ENCODE measurements at regions not wholly inside any gene's neighbourhood (a gene's known extent, or its start where the extent isn't known, plus 50 kb on each side); places are given as distances from the start of the nearest gene placed in this dataset.
A peak's percentile ranks its signal among the peaks of the same experiment; 100 is the strongest.

- no peaks in the 10 kb centered on the region for H3K27me3 ChIP-seq (ENCODE audit: control insufficient read depth in 1 of 2, insufficient read depth in 2 of 2, low read length in 2 of 2)
- ChIA-PET POLR2A (no interaction called here), CTCF (ENCODE audit: low intra/inter-chr PET ratio, low total read pairs) (no interaction called here)
- H3K4me2 ChIP-seq (ENCODE audit: low read depth, low read length): no peak overlapping the region
- no peaks in the 10 kb centered on the region for H3K79me2 ChIP-seq (ENCODE audit: insufficient read depth, low read length)
- BruUV-seq (replicated peaks): no TSS peak
- H3K9me3 ChIP-seq (ENCODE audit: low read length): no peaks in the 10 kb centered on the region
- in situ Hi-C loops (cut with HindIII; ENCODE audit: extremely low pct_ligation_motif_present, low pct_unique_long_range_greater_than_20kb): no loop called here
- H4K20me1 ChIP-seq (ENCODE audit: insufficient read depth, low read length): no peaks in the 10 kb centered on the region
- no peak overlapping the region for H2AFZ ChIP-seq (ENCODE audit: low read length)
- H3K36me3 ChIP-seq (replicated peaks in 1 of 2; ENCODE audit: control insufficient read depth in 1 of 2, insufficient read depth in 2 of 2, low read length in 2 of 2): no peaks in the 10 kb centered on the region
- no peak overlapping the region for H3K27ac ChIP-seq (ENCODE audit: extremely low read length, insufficient read depth, low read length)
- peak; percentile 81 for TF ChIP-seq MAFF (IDR thresholded peaks at IDR 0.05; ENCODE audit: low read depth, low read length)
- no peak for TF ChIP-seq CBX5 (CRISPR knock-in tag; IDR thresholded peaks at IDR 0.05; ENCODE audit: borderline replicate concordance)
- peak; percentile 62 to 75 for TF ChIP-seq MAFK (conservative IDR thresholded peaks at IDR 0.05 in 1 of 2, IDR thresholded peaks at IDR 0.05 in 1 of 2; ENCODE audit: low read length in 2 of 2)
- no peaks in the 10 kb centered on the region for H3K4me1 ChIP-seq (ENCODE audit: insufficient read depth, low read length)
- no peak overlapping the region for H3K9ac ChIP-seq (ENCODE audit: insufficient read depth, low read depth, low read length)
- H3K4me3 ChIP-seq (replicated peaks in 1 of 3; ENCODE audit: insufficient read depth in 1 of 3, low read depth in 2 of 3, low read length in 3 of 3): no peak overlapping the region
- no peak for DNase-seq (ENCODE audit: low spot score)
- no peak for FAIRE-seq
- intact Hi-C loops (cut with micrococcal nuclease; ENCODE audit: unreplicated experiment): no loop called here
- ATAC-seq: no peak
- WGBS (ENCODE audit: low lambda C conversion rate): 13% methylated on average over 1 of the region's 1 CpG
Observed at GRCh38 chr3:124395584-124396338, 334.5 kb upstream of the UMPS start.

DNA sequence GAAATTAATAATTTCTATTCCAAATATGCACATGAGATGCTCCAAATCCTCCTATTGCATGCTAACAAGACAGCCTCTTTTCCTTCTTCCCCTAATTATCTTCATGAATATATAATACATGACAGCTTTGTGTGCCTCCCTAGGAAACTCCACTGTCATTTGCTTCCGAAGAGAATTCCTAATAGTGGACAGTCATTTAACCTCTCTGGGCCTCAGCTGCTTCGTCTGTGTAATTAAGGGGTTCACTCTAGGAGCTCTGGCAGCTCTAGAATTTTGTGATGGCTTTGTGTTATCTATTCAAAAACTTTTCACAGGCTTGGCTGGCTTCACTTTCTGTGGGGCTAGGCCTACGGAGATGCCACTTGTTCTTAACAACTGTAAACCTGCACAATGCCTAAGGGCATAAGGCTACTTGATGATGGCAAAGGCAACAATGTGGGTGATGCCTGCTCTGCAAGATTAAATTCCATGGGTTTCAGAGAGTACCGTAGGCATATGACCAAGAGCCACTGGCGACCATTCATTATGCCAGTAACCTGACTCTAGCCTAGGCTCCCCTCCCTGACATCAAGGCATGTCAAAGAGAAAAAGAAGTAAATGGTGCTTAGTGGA, 333.8 kb upstream of the UMPS start:
- H3K79me2 ChIP-seq (ENCODE audit: insufficient read depth, low read length): no peaks in the 10 kb centered on the region
- H3K4me2 ChIP-seq (ENCODE audit: low read depth, low read length): no peak overlapping the region
- H3K4me1 ChIP-seq (ENCODE audit: insufficient read depth, low read length): no peaks in the 10 kb centered on the region
- H3K36me3 ChIP-seq (replicated peaks in 1 of 2; ENCODE audit: control insufficient read depth in 1 of 2, insufficient read depth in 2 of 2, low read length in 2 of 2): no peaks in the 10 kb centered on the region
- no peaks in the 10 kb centered on the region for H3K9me3 ChIP-seq (ENCODE audit: low read length)
- no peak for FAIRE-seq
- DNase-seq (ENCODE audit: low spot score): no peak
- no peak overlapping the region for H3K27ac ChIP-seq (ENCODE audit: extremely low read length, insufficient read depth, low read length)
- in situ Hi-C loops (cut with HindIII; ENCODE audit: extremely low pct_ligation_motif_present, low pct_unique_long_range_greater_than_20kb): no loop called here
- no peaks in the 10 kb centered on the region for H4K20me1 ChIP-seq (ENCODE audit: insufficient read depth, low read length)
- H3K27me3 ChIP-seq (ENCODE audit: control insufficient read depth in 1 of 2, insufficient read depth in 2 of 2, low read length in 2 of 2): no peaks in the 10 kb centered on the region
- H2AFZ ChIP-seq (ENCODE audit: low read length): no peak overlapping the region
- H3K4me3 ChIP-seq (replicated peaks in 1 of 3; ENCODE audit: insufficient read depth in 1 of 3, low read depth in 2 of 3, low read length in 3 of 3): no peak overlapping the region
- ChIA-PET CTCF (ENCODE audit: low intra/inter-chr PET ratio, low total read pairs) (no interaction called here), POLR2A (no interaction called here)
- intact Hi-C loops (cut with micrococcal nuclease; ENCODE audit: unreplicated experiment): no loop called here
- no peak overlapping the region for H3K9ac ChIP-seq (ENCODE audit: insufficient read depth, low read depth, low read length)
- WGBS (ENCODE audit: low lambda C conversion rate): 20% methylated on average over 5 of the region's 5 CpGs
- no TSS peak for BruUV-seq (replicated peaks)
- no peak for ATAC-seq
- TF ChIP-seq ZNF883 (CRISPR knock-in tag; IDR thresholded peaks at IDR 0.05; ENCODE audit: not compliant biosample characterization) (no peak), BCLAF1 (IDR thresholded peaks at IDR 0.05) (no peak), YEATS4 (CRISPR knock-in tag; IDR thresholded peaks at IDR 0.05; ENCODE audit: borderline replicate concordance) (no peak), ZNF878 (CRISPR knock-in tag; IDR thresholded peaks at IDR 0.05) (no peak), ZKSCAN5 (CRISPR knock-in tag; IDR thresholded peaks at IDR 0.05) (no peak), IRF2 (CRISPR knock-in tag; IDR thresholded peaks at IDR 0.05) (no peak)

Data from HepG2 (cell line).